ENCODE measurements at regions not wholly inside any gene's neighbourhood (a gene's known extent, or its start where the extent isn't known, plus 50 kb on each side); places are given as distances from the start of the nearest gene placed in this dataset.
A peak's percentile ranks its signal among the peaks of the same experiment; 100 is the strongest.

DNA sequence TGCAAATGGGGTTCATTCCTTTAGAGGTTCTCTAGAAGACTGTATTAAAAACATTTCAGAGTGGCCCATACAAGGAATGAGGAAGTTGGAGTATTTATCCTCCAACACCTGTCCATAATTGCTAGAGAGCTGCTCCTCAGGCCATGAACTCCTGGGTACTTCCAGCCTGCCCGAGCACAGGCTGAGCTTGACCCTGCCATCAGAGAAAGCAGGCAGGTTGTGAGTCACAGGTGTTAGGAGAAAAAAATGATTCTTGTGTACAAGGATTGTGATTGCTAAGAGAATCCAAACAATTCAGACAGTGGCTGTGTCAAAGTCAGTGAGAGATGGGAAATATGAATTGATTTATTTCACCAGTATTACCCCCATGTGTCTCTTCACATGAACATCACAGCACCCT is 156.8 kb upstream of the GADL1 start:
- Mint-ChIP-seq H3K27me3 (no peaks in the 10 kb centered on the region), H3K9me3 (peaks cover 12% of the 10 kb centered on the region), H3K4me3 (no peak overlapping the region), H3K4me1 (ENCODE audit: low read depth) (no peaks in the 10 kb centered on the region), H3K27ac (no peak overlapping the region), H3K36me3 (ENCODE audit: low read depth) (no peaks in the 10 kb centered on the region)

DNA sequence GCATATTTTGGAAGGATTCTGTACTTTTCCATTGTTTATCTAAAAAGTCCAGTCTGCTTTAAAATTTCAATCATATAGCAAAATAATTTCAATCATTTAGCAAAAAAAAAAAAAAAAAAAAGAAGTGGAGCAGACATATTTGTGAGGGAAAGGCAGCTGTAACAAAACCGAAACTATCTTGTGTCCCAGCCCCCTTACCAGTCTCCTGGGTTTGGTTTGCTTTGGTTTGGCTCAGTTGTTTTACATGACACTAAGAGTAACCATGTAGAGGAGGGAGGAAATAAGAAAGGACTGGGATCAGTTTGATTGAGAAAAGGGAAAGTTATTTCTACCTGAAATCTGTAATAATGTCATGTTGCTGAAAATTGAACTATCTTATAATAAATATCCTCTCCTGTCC is 158.8 kb upstream of the GADL1 start:
- H3K9me3 Mint-ChIP-seq, result peaks cover 12% of the 10 kb centered on the region
- H3K4me3 Mint-ChIP-seq, result no peak overlapping the region
- H3K27me3 Mint-ChIP-seq, result no peaks in the 10 kb centered on the region
- H3K4me1 Mint-ChIP-seq (ENCODE audit: low read depth), result no peaks in the 10 kb centered on the region
- H3K27ac Mint-ChIP-seq, result no peak overlapping the region
- no peaks in the 10 kb centered on the region for H3K36me3 Mint-ChIP-seq (ENCODE audit: low read depth)

DNA sequence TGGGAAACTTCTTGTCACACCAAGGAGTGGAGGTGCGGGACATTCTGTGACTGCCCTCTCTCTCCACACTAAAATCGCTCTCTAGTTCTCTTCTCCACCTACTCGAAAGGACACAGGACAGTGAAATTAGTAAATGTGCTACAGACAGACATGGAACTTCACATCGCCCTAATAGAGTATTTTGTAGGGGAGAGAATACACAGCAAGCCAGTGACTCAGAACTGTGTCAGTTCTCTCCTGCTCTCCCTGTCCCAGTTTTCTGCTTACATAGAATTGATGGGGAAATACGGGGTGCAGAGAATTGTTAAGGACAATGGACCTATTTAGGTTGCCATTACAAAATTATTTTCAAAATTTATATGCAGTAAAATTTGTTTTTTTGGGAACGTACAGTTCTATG is 159.6 kb upstream of the GADL1 start:
- Mint-ChIP-seq H3K4me1 (ENCODE audit: low read depth) (no peaks in the 10 kb centered on the region), H3K27ac (no peak overlapping the region), H3K27me3 (no peaks in the 10 kb centered on the region), H3K36me3 (ENCODE audit: low read depth) (no peaks in the 10 kb centered on the region), H3K9me3 (peaks cover 12% of the 10 kb centered on the region), H3K4me3 (no peak overlapping the region)

DNA sequence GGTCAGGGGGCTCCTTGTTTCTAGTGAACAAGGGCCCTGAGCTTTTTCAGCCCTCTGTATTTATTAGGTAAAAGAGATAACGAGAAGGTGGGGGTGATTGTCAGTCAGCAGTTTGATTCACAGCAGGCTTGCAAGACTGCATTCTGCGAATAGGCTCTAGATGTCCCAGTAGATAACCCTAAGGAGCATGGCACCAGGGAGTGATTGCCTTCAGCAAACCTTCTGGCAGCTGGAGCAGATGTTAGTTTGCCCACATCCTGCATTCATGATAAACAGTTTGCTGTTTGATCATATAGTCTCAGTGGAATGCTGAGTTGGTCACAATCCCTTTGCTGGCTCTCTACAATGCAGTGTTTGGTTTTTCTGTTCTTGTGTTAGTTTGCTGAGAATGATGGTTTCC is 161.3 kb upstream of the GADL1 start:
- Mint-ChIP-seq H3K4me1 (ENCODE audit: low read depth) (no peaks in the 10 kb centered on the region), H3K27me3 (no peaks in the 10 kb centered on the region), H3K4me3 (no peak overlapping the region), H3K36me3 (ENCODE audit: low read depth) (no peaks in the 10 kb centered on the region), H3K27ac (no peak overlapping the region), H3K9me3 (peaks cover 20% of the 10 kb centered on the region)

DNA sequence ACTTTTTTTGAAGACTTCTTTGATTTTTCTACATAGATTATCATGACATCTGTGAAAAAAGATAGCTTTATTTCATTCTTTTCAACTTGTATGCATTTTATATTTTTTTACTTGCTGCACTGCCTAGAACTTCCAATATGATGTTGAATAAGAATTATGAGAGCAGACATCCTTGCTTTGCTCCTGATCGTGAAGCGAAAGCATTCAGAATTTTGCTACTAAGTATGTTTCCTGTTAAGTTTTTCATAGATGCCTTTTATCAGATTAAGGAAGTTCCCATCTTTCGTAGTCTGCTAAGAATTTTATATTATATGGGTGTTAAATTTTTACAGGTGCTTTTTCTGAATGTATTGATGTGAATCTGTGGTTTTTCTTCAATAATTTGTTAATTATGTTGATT is 163.4 kb upstream of the GADL1 start:
- peaks cover 20% of the 10 kb centered on the region for H3K9me3 Mint-ChIP-seq
- no peaks in the 10 kb centered on the region for H3K36me3 Mint-ChIP-seq (ENCODE audit: low read depth)
- no peaks in the 10 kb centered on the region for H3K27me3 Mint-ChIP-seq
- H3K4me3 Mint-ChIP-seq, result no peak overlapping the region
- no peak overlapping the region for H3K27ac Mint-ChIP-seq
- H3K4me1 Mint-ChIP-seq (ENCODE audit: low read depth), result no peaks in the 10 kb centered on the region

DNA sequence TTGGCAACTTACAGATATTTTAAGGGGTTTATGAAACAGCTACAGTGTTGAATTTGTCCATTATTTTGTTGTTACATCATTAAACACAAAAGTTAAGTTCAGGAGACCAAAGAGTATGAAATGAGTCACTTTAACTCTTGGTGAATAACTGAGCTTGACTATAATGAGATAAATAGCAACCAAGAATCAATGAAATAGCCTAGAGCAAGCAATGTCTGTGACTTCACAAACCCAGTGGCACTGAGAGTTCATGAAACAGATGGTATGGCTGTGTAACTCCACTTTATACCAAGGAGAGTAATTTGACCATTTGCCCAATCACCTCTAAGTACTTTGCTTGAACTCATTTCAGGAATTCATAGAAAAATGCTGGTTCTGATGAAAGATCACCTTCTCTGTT is 169.6 kb upstream of the GADL1 start:
- H3K36me3 Mint-ChIP-seq (ENCODE audit: low read depth), result no peaks in the 10 kb centered on the region
- peaks cover 15% of the 10 kb centered on the region for H3K9me3 Mint-ChIP-seq
- H3K27me3 Mint-ChIP-seq, result no peaks in the 10 kb centered on the region
- H3K4me1 Mint-ChIP-seq (ENCODE audit: low read depth), result no peaks in the 10 kb centered on the region
- no peak overlapping the region for H3K27ac Mint-ChIP-seq
- H3K4me3 Mint-ChIP-seq, result no peak overlapping the region

DNA sequence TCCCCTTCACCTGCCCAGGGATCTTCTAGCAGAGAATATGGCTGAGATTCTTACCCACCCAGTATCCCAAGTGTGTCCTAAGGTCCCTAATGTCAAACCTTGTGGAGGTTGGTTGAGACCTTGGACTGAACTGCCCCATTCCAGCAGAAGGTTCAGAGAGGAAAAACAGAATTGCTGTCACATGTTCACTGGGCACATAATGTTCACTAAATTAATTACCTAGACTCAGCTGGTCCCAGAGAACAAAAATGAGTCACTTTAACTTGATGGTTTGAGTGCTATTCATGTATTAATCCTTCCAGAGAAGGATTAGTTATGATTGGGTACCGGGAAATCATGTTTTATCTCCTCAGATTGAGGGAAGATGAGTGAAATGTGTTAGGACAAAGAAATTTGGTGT is 171.3 kb upstream of the GADL1 start:
- H3K4me1 Mint-ChIP-seq (ENCODE audit: low read depth), result no peaks in the 10 kb centered on the region
- H3K36me3 Mint-ChIP-seq (ENCODE audit: low read depth), result no peaks in the 10 kb centered on the region
- peaks cover 4% of the 10 kb centered on the region for H3K27me3 Mint-ChIP-seq
- H3K4me3 Mint-ChIP-seq, result no peak overlapping the region
- H3K27ac Mint-ChIP-seq, result no peak overlapping the region
- H3K9me3 Mint-ChIP-seq, result peaks cover 12% of the 10 kb centered on the region

DNA sequence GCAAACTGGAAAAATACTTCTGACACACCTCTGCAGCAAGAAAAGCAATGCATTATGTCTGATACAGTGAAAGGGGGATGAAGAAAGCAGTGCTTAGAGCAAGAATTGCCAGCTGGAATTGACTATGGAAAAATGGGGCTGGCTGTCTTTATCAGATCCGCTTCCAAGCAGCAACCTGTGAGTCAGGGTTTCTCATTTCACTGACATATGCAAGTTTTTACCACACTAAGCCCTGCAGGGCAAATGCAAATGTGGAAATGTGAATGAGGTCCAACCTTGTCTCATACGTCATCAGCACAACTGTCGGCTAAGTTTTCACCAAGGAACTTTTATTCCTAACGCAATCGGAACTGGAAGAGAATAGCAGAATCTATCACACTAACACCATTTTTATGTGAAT is 172.5 kb upstream of the GADL1 start:
- Mint-ChIP-seq H3K4me1 (ENCODE audit: low read depth) (no peaks in the 10 kb centered on the region), H3K36me3 (ENCODE audit: low read depth) (no peaks in the 10 kb centered on the region), H3K4me3 (no peak overlapping the region), H3K27me3 (peaks cover 4% of the 10 kb centered on the region), H3K27ac (no peak overlapping the region), H3K9me3 (peaks cover 13% of the 10 kb centered on the region)

DNA sequence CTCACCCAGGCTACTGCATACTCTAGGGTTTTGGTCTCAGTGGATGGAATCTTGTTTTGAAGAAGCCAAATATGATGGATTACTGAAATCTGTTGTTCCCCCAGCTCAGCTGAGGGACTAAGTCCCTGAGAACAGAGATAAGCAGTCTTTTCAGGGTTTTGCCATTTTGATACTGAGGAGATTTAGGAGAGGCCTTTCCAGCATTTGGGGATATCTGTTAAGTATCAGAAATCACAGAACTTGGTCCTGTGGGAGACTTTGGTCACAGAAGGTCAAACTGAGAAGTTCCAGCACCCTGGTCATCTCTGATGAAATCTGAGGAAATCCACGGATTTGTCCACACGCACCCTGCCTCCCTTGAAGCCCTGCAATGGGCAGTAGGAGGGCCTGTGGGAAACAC is 181.0 kb upstream of the GADL1 start:
- Mint-ChIP-seq H3K27me3 (peaks cover under 1% of the 10 kb centered on the region), H3K36me3 (ENCODE audit: low read depth) (peaks cover 4% of the 10 kb centered on the region), H3K4me3 (no peak overlapping the region), H3K4me1 (ENCODE audit: low read depth) (peaks cover 30% of the 10 kb centered on the region), H3K27ac (no peak overlapping the region), H3K9me3 (peaks cover 20% of the 10 kb centered on the region)

DNA sequence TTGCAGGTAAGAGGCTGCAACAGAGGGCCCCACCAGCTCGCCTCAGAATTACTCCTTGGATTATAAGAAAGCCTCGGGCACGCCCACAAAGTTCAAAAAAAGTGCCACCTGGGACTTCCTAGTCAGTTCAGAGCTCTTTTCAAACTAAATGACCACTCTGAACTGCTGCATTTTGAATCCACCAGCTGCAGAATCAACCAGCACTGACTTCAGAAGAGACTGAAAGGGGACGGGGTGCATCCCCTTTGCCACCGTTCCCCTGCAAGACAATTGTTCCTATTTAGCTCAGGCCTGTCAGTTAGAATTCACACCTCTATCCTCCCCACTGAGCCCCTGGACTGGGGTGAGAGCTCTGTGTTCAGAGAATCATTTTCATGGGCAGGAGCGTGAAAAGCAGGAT is 181.4 kb upstream of the GADL1 start:
- Mint-ChIP-seq H3K4me1 (ENCODE audit: low read depth) (peaks cover 30% of the 10 kb centered on the region), H3K36me3 (ENCODE audit: low read depth) (peaks cover 4% of the 10 kb centered on the region), H3K27me3 (peaks cover 5% of the 10 kb centered on the region), H3K4me3 (no peak overlapping the region), H3K9me3 (peaks cover 17% of the 10 kb centered on the region), H3K27ac (peak overlapping the region; percentile 66)

DNA sequence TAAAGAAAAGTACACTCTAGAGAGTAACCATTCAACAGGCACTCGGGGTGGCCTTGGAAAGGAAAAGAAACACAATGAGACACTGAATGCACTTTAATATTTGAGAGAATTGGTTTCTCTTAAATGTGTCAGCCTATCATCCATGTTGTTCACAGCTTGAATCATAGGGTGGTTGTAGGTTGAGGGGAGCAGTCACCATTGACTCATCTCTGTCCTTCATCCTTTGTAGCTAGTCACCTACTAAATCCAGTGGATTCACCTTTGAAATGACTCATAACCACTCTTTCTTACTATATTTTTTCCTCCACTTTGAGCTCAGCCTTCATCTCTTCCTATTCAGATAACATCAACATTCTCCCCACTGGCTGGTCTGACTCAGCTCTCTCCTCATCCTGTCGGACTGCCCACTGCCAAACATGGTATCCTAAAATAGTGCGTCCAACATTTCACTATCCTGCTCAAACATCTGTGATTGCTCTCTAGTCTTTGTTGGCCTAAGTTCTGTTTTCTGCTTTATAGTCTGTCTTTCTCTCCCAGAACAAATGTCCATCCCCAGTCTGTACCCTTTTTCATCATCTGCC is 182.7 kb upstream of the GADL1 start:
- Mint-ChIP-seq H3K27ac (peak overlapping the region; percentile 78), H3K4me1 (ENCODE audit: low read depth) (peaks cover 30% of the 10 kb centered on the region), H3K4me3 (peak overlapping the region; percentile 11), H3K36me3 (ENCODE audit: low read depth) (peaks cover 4% of the 10 kb centered on the region), H3K9me3 (peaks cover 8% of the 10 kb centered on the region), H3K27me3 (peaks cover 5% of the 10 kb centered on the region)

DNA sequence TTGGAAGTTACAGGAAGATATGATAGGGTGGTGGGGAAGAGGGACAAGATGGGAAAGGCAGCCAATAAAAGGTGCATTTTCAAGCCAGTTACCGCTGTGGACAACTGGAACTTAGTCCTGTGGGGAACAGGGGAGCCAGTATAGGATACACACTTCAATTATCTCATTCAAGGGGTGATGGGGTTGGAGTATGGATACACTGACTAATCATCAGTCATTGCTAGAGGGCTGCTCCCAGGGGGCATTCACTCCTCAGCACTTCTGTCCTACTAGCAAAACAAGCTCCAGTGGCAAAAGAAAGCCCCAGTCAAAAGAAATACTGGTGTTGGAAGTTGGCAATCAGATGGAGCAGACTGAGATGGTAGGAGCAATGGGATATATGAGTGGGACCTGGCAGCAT is 183.4 kb upstream of the GADL1 start:
- peaks cover 5% of the 10 kb centered on the region for H3K27me3 Mint-ChIP-seq
- H3K9me3 Mint-ChIP-seq, result peaks cover 3% of the 10 kb centered on the region
- no peak overlapping the region for H3K27ac Mint-ChIP-seq
- no peak overlapping the region for H3K4me3 Mint-ChIP-seq
- H3K4me1 Mint-ChIP-seq (ENCODE audit: low read depth), result peaks cover 30% of the 10 kb centered on the region
- no peaks in the 10 kb centered on the region for H3K36me3 Mint-ChIP-seq (ENCODE audit: low read depth)

DNA sequence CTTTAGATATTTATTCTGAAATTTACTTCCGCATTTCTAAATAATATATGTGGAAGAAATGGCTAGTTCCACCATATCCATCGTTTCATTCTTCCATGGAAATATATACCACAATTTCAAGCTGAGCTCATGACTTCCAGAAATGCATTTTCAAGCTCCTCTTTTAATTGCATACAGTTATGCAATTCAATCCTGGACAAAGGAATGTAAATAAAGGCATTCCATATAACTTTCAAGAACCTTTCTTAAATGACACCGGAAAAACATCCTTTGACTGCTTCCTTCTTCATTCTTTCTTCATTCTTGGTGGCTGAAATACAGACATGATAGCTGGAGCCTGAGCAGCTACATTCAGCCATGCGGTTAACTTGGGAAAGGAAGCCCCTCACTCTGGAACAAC is 185.2 kb upstream of the GADL1 start:
- no peak overlapping the region for H3K27ac Mint-ChIP-seq
- H3K36me3 Mint-ChIP-seq (ENCODE audit: low read depth), result no peaks in the 10 kb centered on the region
- H3K4me3 Mint-ChIP-seq, result no peak overlapping the region
- peaks cover 5% of the 10 kb centered on the region for H3K27me3 Mint-ChIP-seq
- H3K4me1 Mint-ChIP-seq (ENCODE audit: low read depth), result peaks cover 30% of the 10 kb centered on the region
- no peaks in the 10 kb centered on the region for H3K9me3 Mint-ChIP-seq

DNA sequence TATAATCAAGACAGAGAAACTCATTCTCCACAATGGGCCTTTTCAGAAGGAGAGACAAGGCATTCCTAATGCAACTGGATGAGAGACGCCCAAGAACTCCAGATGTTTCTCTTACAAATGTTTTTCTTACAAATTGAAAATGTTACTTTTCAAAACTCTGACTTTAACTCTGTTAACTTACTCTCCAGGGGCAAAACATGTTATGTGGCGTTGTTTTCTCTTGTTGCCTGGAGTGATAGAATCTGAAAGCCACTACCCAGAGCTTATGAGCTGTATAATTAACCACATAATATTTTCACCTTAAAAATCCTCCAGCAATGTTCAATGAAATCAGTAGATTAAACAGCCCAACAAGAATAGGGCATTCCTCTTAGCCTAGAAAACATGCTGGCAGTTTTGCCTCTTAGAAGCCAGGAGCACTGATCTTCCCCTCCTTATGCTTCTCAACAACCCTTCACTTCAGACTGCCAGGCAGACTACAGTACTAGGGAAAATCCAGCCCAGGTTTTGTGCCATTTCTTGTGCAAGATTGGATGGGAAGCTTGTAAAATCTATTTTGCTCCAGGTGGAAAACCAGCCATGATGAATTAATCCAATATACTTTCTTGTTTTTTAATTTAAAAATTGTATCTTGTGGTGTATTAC is 186.7 kb upstream of the GADL1 start:
- Mint-ChIP-seq H3K9me3 (no peaks in the 10 kb centered on the region), H3K4me1 (ENCODE audit: low read depth) (peaks cover 21% of the 10 kb centered on the region), H3K27ac (no peak overlapping the region), H3K27me3 (peaks cover 5% of the 10 kb centered on the region), H3K36me3 (ENCODE audit: low read depth) (no peaks in the 10 kb centered on the region), H3K4me3 (no peak overlapping the region)

DNA sequence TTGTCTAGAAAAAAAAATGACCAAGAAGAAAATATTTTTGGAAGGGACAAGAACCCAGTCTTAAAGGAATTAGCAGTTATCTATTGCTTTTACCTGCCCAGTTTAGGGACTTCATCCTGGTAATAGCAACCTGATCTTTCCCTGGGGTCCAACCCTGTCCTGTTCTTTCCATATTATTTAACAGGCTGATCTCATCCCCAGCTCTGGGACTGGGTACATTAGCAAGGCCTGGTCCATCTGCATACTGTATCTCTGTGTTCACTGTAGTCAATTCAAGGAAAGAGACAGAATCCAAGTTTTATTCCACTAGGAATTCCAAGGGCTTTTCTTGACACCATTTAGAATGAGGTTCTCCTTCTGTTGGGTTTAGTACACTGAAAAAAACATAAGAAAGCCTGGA is 191.7 kb upstream of the GADL1 start:
- Mint-ChIP-seq H3K4me3 (no peak overlapping the region), H3K27me3 (no peaks in the 10 kb centered on the region), H3K27ac (no peak overlapping the region), H3K36me3 (ENCODE audit: low read depth) (no peaks in the 10 kb centered on the region), H3K4me1 (ENCODE audit: low read depth) (no peaks in the 10 kb centered on the region), H3K9me3 (no peaks in the 10 kb centered on the region)

DNA sequence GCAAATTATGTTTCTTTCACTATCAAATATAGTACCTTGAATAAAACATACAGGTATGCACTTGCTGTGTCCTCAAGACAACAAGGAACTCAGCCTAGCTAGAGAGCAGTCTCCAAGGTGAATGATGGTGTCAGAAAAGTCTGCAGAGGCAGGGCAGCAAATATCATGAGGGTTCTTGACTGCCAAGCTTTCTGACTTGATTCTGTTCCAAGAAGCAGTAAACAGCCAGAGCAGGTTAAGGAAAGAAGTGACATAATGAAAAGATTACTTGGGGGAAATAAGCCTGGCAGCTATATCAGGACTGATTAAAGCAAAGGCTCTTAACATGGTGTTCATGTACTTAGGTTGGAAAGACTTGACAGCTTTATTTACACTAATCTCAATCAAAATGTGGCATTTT is 192.2 kb upstream of the GADL1 start:
- H3K27me3 Mint-ChIP-seq, result no peaks in the 10 kb centered on the region
- no peaks in the 10 kb centered on the region for H3K9me3 Mint-ChIP-seq
- no peak overlapping the region for H3K27ac Mint-ChIP-seq
- no peaks in the 10 kb centered on the region for H3K36me3 Mint-ChIP-seq (ENCODE audit: low read depth)
- H3K4me1 Mint-ChIP-seq (ENCODE audit: low read depth), result no peaks in the 10 kb centered on the region
- H3K4me3 Mint-ChIP-seq, result no peak overlapping the region

Data from stimulated activated naive CD8-positive, alpha-beta T cell treated with anti-CD3 and anti-CD28 coated beads, Interleukin-15, Interleukin-2, amounts not matched to agents 100 ng/mL and 50 ng/mL, for 24 hours (primary cell).